CD14-positive monocyte (primary cell): ENCODE measurements at regions not wholly inside any gene's neighbourhood (a gene's known extent, or its start where the extent isn't known, plus 50 kb on each side); places are given as distances from the start of the nearest gene placed in this dataset.
A peak's percentile ranks its signal among the peaks of the same experiment; 100 is the strongest.

Experiments used
- DNase-seq, 3 donors: peaks; one replicate each; pipeline ENCODE4 v3.0.0-alpha.2; 2011 to 2022
- H2AFZ ChIP-seq: 2 replicates; pipeline ENCODE4 v1.6.0; 2012; ENCODE audit warnings: mild to moderate bottlenecking, low read depth, low read length, inconsistent platforms; ENCODE audit not compliant: insufficient read depth, poor library complexity, severe bottlenecking
- H3K27ac ChIP-seq, 2 donors: 1 replicate in 1 of 2; 2 replicates in 1 of 2; pipeline ENCODE4 v1.5.1; 2012 to 2013; ENCODE audit warnings: low read length in 2 of 2, control low read depth in 1 of 2, inconsistent platforms in 1 of 2, low read depth in 1 of 2, mild to moderate bottlenecking in 1 of 2
- H3K27me3 ChIP-seq, 2 donors: one replicate each; pipeline versions ENCODE4 v1.6.0 to v1.6.1; 2011 to 2013; ENCODE audit warnings: low read length in 2 of 2; ENCODE audit not compliant: control insufficient read depth in 2 of 2, insufficient read depth in 2 of 2
- H3K36me3 ChIP-seq, 2 donors: replicated peaks in 1 of 2; 1 replicate in 1 of 2; 2 replicates in 1 of 2; pipeline versions ENCODE4 v1.5.1 to v1.6.1; 2012 to 2013; ENCODE audit warnings: low read length in 2 of 2, control low read depth in 1 of 2, inconsistent platforms in 1 of 2, mild to moderate bottlenecking in 1 of 2; ENCODE audit not compliant: insufficient read depth in 2 of 2, control insufficient read depth in 1 of 2
- H3K4me1 ChIP-seq, 2 donors: 1 replicate in 1 of 2; 2 replicates in 1 of 2; pipeline versions ENCODE4 v1.5.1 to v1.6.1; 2012 to 2013; ENCODE audit warnings: low read length in 2 of 2, control low read depth in 1 of 2, inconsistent platforms in 1 of 2, mild to moderate bottlenecking in 1 of 2, moderate library complexity in 1 of 2; ENCODE audit not compliant: insufficient read depth in 2 of 2, control insufficient read depth in 1 of 2
- H3K4me2 ChIP-seq: replicated peaks from 2 replicates; pipeline ENCODE3; 2012; ENCODE audit warnings: low read length, moderate library complexity, mild to moderate bottlenecking; ENCODE audit not compliant: poor library complexity, severe bottlenecking; ENCODE audit errors: extremely low read depth
- H3K4me3 ChIP-seq, 3 experiments: fragments of 200-600 bp in 1 of 3; sonication (generic) in 1 of 3; replicated peaks in 1 of 3; 1 replicate in 2 of 3; 2 replicates in 1 of 3; pipeline ENCODE4 v1.5.1; 2011 to 2013; ENCODE audit warnings: low read length in 3 of 3, mild to moderate bottlenecking in 3 of 3, control low read depth in 2 of 3, low read depth in 2 of 3, inconsistent platforms in 1 of 3, moderate library complexity in 1 of 3
- H3K79me2 ChIP-seq: 2 replicates; pipeline ENCODE4 v1.6.0; 2012; ENCODE audit warnings: mild to moderate bottlenecking, control low read depth, inconsistent platforms, low read length, moderate library complexity; ENCODE audit not compliant: insufficient read depth
- H3K9ac ChIP-seq: 2 replicates; pipeline ENCODE4 v1.6.0; 2017; ENCODE audit warnings: low read length, mild to moderate bottlenecking; ENCODE audit not compliant: insufficient read depth, poor library complexity, severe bottlenecking
- H3K9me3 ChIP-seq, 2 donors: replicated peaks in 1 of 2; 1 replicate in 1 of 2; 2 replicates in 1 of 2; pipeline versions ENCODE4 v1.5.1 to v1.6.1; 2012 to 2013; ENCODE audit warnings: low read length in 2 of 2, control low read depth in 1 of 2; ENCODE audit not compliant: control insufficient read depth in 1 of 2, insufficient read depth in 1 of 2
- H4K20me1 ChIP-seq: 2 replicates; pipeline ENCODE4 v1.6.0; 2012; ENCODE audit warnings: mild to moderate bottlenecking, low read length, control low read depth, moderate library complexity; ENCODE audit not compliant: insufficient read depth
- H3K27ac Mint-ChIP-seq, 7 donors: one replicate each; pipeline ENCODE4 v1.8.0; 2020; ENCODE audit warnings: mild to moderate bottlenecking in 7 of 7, mixed read lengths in 7 of 7, moderate library complexity in 6 of 7, inconsistent platforms in 2 of 7
- H3K27me3 Mint-ChIP-seq, 3 donors: one replicate each; pipeline ENCODE4 v1.8.0; 2021 to 2022; ENCODE audit warnings: low read depth in 3 of 3, mild to moderate bottlenecking in 3 of 3, mixed read lengths in 3 of 3, moderate library complexity in 3 of 3, inconsistent platforms in 1 of 3
- H3K36me3 Mint-ChIP-seq, 2 donors: one replicate each; pipeline ENCODE4 v1.8.0; 2020; ENCODE audit warnings: mixed read lengths in 2 of 2, inconsistent platforms in 1 of 2, mild to moderate bottlenecking in 1 of 2
- H3K4me1 Mint-ChIP-seq: one replicate; pipeline ENCODE4 v1.8.0; 2020; ENCODE audit warnings: mild to moderate bottlenecking, mixed read lengths
- H3K4me3 Mint-ChIP-seq, 2 donors: one replicate each; pipeline ENCODE4 v1.8.0; 2020; ENCODE audit warnings: mild to moderate bottlenecking in 2 of 2, mixed read lengths in 2 of 2, moderate library complexity in 1 of 2
- H3K9me3 Mint-ChIP-seq, 7 donors: one replicate each; pipeline ENCODE4 v1.8.0; 2020 to 2022; ENCODE audit warnings: mixed read lengths in 7 of 7, mild to moderate bottlenecking in 6 of 7, moderate library complexity in 6 of 7, inconsistent platforms in 2 of 7
- CTCF ChIP-seq: fragments of 200-600 bp; IDR thresholded peaks from one replicate; pipeline ENCODE4 v1.8.0; 2022; ENCODE audit warnings: antibody characterized with exemption, mild to moderate bottlenecking
- WGBS: methylation state at CpG from one replicate; pipeline ENCODE4 v1.1.5; 2013; ENCODE audit warnings: missing lambda C conversion rate; ENCODE audit not compliant: insufficient coverage; 5-methylcytosine and 5-hydroxymethylcytosine counted together
- intact Hi-C, 2 donors: fragments of 100-400 bp; cut with micrococcal nuclease; formaldehyde crosslinking; loops; one replicate each; pipeline versions ENCODE4 v1.15.0 to v1.15.1; 2023

GRCh38 chr6:150691463-150691862, 91.8 kb downstream of the PLEKHG1 start:
- Mint-ChIP-seq H3K9me3 (peaks cover 0 to 2% (median 0%) of the 10 kb centered on the region in 7 donors), H3K27ac (no peak overlapping the region), H3K4me3 (no peak overlapping the region), H3K4me1 (peaks cover 8% of the 10 kb centered on the region), H3K27me3 (peaks cover 5 to 8% (median 6%) of the 10 kb centered on the region in 3 donors), H3K36me3 (no peaks in the 10 kb centered on the region)
- no peaks in the 10 kb centered on the region for H4K20me1 ChIP-seq
- H3K36me3 ChIP-seq: no peaks in the 10 kb centered on the region
- H3K27me3 ChIP-seq: peaks cover 0 to 2% of the 10 kb centered on the region in 2 donors
- H3K9ac ChIP-seq: no peak overlapping the region
- peaks cover 6 to 12% of the 10 kb centered on the region in 2 donors for H3K4me1 ChIP-seq
- no peaks in the 10 kb centered on the region for H3K9me3 ChIP-seq
- H3K27ac ChIP-seq: no peak overlapping the region
- DNase-seq: peak in 1 of 3 donors; percentile 5
- no CpG with 5 or more reads among the region's 2 CpGs for WGBS
- no peak overlapping the region for H3K4me2 ChIP-seq
- no peaks in the 10 kb centered on the region for H3K79me2 ChIP-seq
- no peak overlapping the region for H2AFZ ChIP-seq
- TF ChIP-seq CTCF: no peak
- H3K4me3 ChIP-seq: no peak overlapping the region
- intact Hi-C loops: no loop called here

- H3K9me3 Mint-ChIP-seq: peaks cover 0 to 3% (median 0%) of the 10 kb centered on the region in 7 donors
- no peaks in the 10 kb centered on the region for H3K36me3 Mint-ChIP-seq
- peaks cover 8% of the 10 kb centered on the region for H3K4me1 Mint-ChIP-seq
- Histone ChIP-seq H3K4me1 (peaks cover 6 to 12% of the 10 kb centered on the region in 2 donors), H3K36me3 (no peaks in the 10 kb centered on the region), H3K9me3 (no peaks in the 10 kb centered on the region), H3K4me2 (no peak overlapping the region), H3K79me2 (no peaks in the 10 kb centered on the region), H3K27ac (no peak overlapping the region), H3K4me3 (no peak overlapping the region), H4K20me1 (no peaks in the 10 kb centered on the region), H3K27me3 (peaks cover 0 to 2% of the 10 kb centered on the region in 2 donors), H2AFZ (no peak overlapping the region), H3K9ac (no peak overlapping the region)
- 94% methylated on average over 2 of the region's 2 CpGs for WGBS
- peaks cover 6 to 9% (median 6%) of the 10 kb centered on the region in 3 donors for H3K27me3 Mint-ChIP-seq
- intact Hi-C loops: no loop called here
- H3K4me3 Mint-ChIP-seq: no peak overlapping the region
- no peak overlapping the region for H3K27ac Mint-ChIP-seq
- DNase-seq: no peak
- TF ChIP-seq CTCF: no peak
These were observed 92.9 kb downstream of the PLEKHG1 start for GRCh38 chr6:150692604-150693003.
